HUES48 (cell line): ENCODE measurements at regions not wholly inside any gene's neighbourhood (a gene's known extent, or its start where the extent isn't known, plus 50 kb on each side); places are given as distances from the start of the nearest gene placed in this dataset.

Experiments
- H3K27ac ChIP-seq: one replicate; pipeline ENCODE4 v1.7.0; 2013; ENCODE audit warnings: low read depth, low read length, inconsistent platforms
- H3K27me3 ChIP-seq: 2 replicates; pipeline ENCODE4 v1.6.1; 2013; ENCODE audit warnings: mild to moderate bottlenecking, low read length; ENCODE audit not compliant: control insufficient read depth, insufficient read depth
- H3K36me3 ChIP-seq: 2 replicates; pipeline ENCODE4 v1.6.1; 2013; ENCODE audit warnings: low read length; ENCODE audit not compliant: control insufficient read depth, insufficient read depth
- H3K4me1 ChIP-seq: 2 replicates; pipeline ENCODE4 v1.6.1; 2013; ENCODE audit warnings: mild to moderate bottlenecking, low read length; ENCODE audit not compliant: control insufficient read depth, insufficient read depth
- H3K4me3 ChIP-seq: 2 replicates; pipeline ENCODE4 v1.5.1; 2013; ENCODE audit warnings: mild to moderate bottlenecking, low read depth, low read length
- H3K9ac ChIP-seq: 2 replicates; pipeline ENCODE4 v1.6.1; 2013; ENCODE audit warnings: mild to moderate bottlenecking, low read depth, low read length, moderate library complexity
- H3K9me3 ChIP-seq: 2 replicates; pipeline ENCODE4 v1.6.1; 2013; ENCODE audit warnings: low read length; ENCODE audit not compliant: control insufficient read depth, insufficient read depth

DNA sequence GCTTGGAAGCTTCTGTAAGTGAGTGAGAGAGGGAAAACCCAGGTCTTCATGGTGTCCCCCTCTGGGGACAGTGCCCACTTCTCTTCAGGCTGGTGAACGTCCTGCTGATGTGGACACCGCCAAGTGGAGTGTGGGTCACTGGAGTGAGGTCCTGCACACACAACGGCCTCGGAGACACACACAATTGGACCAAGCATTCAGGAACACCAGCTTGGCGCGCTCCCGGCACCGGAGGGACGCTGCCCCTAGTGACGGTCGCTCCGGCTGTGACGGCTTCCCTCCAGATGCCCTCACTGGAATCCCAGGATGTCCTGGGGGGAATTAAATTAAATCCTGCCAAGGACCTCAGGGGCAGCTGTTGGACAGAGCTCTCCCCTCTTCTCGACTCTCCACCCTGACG is 123.1 kb downstream of the ZNF664 start:
- Histone ChIP-seq H3K27me3 (no peaks in the 10 kb centered on the region), H3K4me1 (no peaks in the 10 kb centered on the region), H3K36me3 (no peaks in the 10 kb centered on the region), H3K9me3 (0 out of 2 replicates have a peak, but pooled peaks cover 6% of the 10 kb centered on the region), H3K9ac (no peak overlapping the region), H3K4me3 (no peak overlapping the region), H3K27ac (no peak overlapping the region)

DNA sequence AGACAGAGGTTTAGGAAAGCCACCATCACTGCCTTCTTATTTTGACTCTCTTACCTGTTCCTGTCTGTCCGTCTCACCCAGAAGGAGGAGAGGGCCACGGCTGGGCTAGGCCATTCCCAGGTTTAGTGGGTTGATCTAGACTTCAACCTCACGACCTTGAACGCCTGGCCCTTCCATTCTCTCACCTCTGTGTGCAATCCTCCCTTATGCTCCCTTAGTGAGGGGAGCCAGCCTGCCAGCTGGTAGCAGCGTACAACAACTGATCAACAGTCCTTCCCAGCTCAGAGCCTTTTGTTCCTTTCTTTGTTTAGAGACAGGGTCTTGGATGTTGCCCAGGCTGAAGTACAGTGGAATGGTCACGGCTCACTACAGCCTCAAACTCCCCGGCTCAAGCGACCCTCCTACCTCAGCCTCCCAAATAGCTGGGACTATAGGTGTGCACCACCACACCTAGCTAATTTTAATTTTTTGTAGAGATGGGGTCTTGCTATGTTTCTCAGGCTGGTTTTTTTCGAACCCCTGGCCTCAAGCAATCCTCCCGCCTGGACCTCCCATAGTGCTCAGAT is 123.9 kb downstream of the ZNF664 start:
- Histone ChIP-seq H3K4me1 (no peaks in the 10 kb centered on the region), H3K27ac (no peak overlapping the region), H3K9ac (no peak overlapping the region), H3K36me3 (no peaks in the 10 kb centered on the region), H3K27me3 (no peaks in the 10 kb centered on the region), H3K4me3 (no peak overlapping the region), H3K9me3 (0 out of 2 replicates have a peak, but pooled peaks cover 6% of the 10 kb centered on the region)

DNA sequence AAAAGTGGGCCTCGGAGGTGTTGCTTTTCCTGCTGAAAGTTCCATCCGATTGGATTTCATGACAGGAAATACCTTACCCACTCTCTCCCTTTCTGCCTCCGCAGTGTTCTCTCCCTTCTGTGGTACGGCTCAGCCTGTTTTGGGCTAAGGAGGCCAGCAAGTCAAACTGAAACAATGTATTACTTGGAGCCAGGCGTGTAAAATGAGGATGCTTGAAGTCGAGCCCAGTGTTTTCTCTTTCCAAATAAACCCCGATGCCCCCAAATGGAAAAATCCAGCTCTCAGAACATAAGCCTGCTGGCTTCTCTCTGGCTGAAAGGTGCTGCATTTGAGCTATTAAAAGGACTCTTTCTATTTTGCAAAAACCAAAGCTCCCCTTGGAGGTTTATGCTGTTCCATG is 124.7 kb downstream of the ZNF664 start:
- no peak overlapping the region for H3K4me3 ChIP-seq
- H3K27me3 ChIP-seq: no peaks in the 10 kb centered on the region
- no peaks in the 10 kb centered on the region for H3K36me3 ChIP-seq
- no peaks in the 10 kb centered on the region for H3K4me1 ChIP-seq
- H3K9me3 ChIP-seq: peaks cover 5% of the 10 kb centered on the region; the same call in 1 of the 2 replicates
- no peak overlapping the region for H3K27ac ChIP-seq
- H3K9ac ChIP-seq: no peak overlapping the region

DNA sequence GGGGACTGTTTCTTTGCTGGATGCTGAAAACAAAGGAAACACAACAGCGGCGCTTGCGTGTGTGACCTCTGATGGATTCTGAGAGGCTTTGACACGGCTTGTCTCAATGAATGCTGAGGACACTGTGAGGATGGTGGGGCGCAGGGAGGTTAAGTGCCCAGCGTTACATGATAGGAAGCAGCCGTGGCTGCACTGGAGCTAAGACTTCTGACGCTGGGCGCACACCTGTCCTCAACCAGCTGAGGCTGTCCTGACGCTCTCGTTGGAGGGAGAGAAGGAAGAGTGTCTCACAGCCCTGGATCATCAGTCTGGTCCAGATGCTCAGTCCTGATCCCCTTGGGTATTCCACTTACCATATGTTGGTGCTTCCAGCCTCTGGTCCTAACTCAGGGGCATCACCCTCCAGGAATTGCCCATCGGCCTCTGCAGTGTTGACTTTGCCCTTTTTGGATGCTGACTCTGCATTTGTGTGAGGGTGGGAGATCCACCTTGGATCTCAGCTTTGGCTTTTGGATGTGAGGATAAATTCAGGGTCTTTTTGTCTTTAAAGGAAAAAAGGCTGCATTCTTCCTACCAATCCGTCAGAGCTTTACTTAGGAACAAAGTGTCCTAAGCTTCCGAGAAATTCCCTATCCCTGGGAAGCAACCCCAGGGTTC is 125.2 kb downstream of the ZNF664 start:
- no peaks in the 10 kb centered on the region for H3K4me1 ChIP-seq
- peaks cover 5% of the 10 kb centered on the region; the same call in 1 of the 2 replicates for H3K9me3 ChIP-seq
- H3K27ac ChIP-seq: no peak overlapping the region
- no peaks in the 10 kb centered on the region for H3K27me3 ChIP-seq
- no peak overlapping the region for H3K4me3 ChIP-seq
- H3K9ac ChIP-seq: no peak overlapping the region
- no peaks in the 10 kb centered on the region for H3K36me3 ChIP-seq

DNA sequence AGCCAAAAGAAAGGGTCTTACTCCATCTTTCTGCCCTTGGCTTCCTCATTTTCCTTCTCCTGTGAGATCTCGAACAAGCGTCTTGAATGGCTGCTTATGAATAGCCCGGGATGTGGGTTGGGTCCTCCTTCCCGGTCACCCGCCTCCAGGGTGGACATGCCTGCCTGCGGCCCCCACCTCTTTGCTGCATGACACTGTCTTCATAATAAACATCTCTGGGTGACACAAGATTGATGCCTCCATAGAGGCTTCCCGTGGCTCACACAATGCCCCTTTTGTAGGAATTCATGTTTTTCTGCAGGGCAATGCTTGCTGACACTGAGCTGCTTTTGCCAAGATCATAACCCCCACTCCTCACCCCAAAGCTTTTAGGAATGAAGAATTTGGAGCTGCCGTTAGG is 125.9 kb downstream of the ZNF664 start:
- Histone ChIP-seq H3K27me3 (no peaks in the 10 kb centered on the region), H3K4me3 (no peak overlapping the region), H3K9ac (no peak overlapping the region), H3K27ac (no peak overlapping the region), H3K36me3 (no peaks in the 10 kb centered on the region), H3K4me1 (no peaks in the 10 kb centered on the region), H3K9me3 (peaks cover 5% of the 10 kb centered on the region; the same call in 1 of the 2 replicates)

DNA sequence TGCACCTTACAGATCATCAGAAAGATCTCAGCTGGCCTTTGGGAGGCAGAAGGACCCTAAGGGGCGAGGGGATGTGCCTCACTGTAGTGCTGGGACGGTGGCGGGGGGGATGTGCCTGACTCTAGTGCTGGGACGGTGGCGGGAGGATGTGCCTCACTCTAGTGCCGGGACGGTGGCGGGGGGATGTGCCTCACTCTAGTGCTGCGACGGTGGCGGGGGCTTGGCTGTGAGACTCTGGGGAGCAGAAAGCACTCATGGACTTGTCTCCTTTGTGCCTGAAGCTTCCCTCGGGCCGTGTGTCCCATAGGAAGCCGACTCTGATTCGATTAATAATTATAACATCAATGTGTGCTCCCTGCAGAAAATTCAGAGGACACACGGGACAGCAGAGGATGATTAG is 126.6 kb downstream of the ZNF664 start:
- Histone ChIP-seq H3K4me3 (no peak overlapping the region), H3K27me3 (no peaks in the 10 kb centered on the region), H3K36me3 (no peaks in the 10 kb centered on the region), H3K9me3 (peaks cover 5% of the 10 kb centered on the region; the same call in 1 of the 2 replicates), H3K4me1 (no peaks in the 10 kb centered on the region), H3K9ac (no peak overlapping the region), H3K27ac (no peak overlapping the region)

DNA sequence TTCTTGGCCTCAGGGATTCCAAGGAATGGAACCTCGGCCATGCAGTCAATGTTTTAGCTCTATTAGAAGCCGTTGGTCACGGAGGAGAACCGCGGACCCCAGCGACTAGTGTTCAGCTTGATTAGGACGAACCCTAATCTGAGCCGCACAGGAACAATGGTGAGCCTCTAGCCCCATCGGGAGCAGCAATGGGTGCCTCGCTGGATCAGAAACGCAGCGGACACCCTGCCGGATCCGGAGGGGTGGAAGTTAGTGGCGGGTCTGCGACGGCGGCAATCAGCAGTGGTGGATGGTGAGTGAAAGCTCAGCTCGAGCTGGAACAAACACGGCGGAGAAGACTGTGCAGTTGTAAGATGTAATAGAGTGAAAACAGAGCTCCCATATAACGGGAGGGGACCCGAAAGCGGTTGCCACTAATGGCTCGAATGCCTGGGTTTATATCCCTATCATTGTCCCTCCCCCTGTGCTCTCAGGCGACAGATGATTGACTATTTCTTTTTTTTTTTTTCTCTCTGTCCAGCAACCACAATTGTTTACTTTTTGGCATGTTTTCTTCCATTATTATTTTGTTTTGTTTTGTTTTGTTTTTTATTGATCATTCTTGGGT is 127.7 kb downstream of the ZNF664 start:
- no peak overlapping the region for H3K27ac ChIP-seq
- no peaks in the 10 kb centered on the region for H3K4me1 ChIP-seq
- H3K36me3 ChIP-seq: no peaks in the 10 kb centered on the region
- peaks cover 10% of the 10 kb centered on the region for H3K9me3 ChIP-seq
- no peak overlapping the region for H3K9ac ChIP-seq
- H3K27me3 ChIP-seq: no peaks in the 10 kb centered on the region
- no peak overlapping the region for H3K4me3 ChIP-seq

DNA sequence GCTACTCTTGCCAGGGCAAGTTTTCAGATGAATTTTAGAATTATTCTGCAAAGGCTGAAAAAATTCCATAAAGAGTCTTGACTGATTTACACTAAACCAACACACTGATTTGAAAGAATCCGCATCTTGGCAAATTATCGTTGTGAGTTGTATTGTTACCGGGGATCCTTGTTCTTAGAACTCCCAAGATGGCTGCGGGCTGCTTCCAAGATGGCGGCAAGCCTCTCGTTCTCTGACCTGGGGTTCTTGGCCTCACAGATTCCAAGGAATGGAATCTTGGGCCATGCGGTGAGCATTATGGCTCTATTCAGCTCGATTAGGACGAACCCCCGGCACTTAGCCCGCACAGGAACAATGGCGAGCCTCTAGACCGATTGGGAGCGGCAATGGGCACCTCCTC is 132.5 kb downstream of the ZNF664 start:
- H3K9me3 ChIP-seq: peaks cover 16% of the 10 kb centered on the region
- H3K9ac ChIP-seq: no peak overlapping the region
- H3K4me1 ChIP-seq: peaks cover 8% of the 10 kb centered on the region
- H3K36me3 ChIP-seq: no peaks in the 10 kb centered on the region
- no peak overlapping the region for H3K4me3 ChIP-seq
- H3K27me3 ChIP-seq: no peaks in the 10 kb centered on the region
- no peak overlapping the region for H3K27ac ChIP-seq

DNA sequence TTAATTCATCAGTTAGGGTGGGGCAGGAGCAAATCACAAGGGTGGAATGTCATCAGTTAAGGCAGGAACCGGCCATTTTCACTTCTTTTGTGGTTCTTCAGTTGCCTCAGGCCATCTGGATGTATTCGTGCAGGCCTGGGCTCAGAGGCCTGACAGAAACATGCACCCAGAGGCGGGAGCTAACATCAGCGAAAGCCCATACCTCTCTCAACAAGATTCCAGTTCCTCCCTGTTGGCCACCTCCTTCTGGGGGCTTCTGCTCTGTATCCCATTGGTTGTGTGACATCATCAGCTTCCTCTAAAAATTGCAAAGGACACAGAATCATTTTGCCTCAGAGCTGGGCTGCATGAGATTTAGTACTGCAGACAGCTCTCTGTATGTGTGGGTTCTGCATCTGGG is 134.3 kb downstream of the ZNF664 start:
- Histone ChIP-seq H3K36me3 (no peaks in the 10 kb centered on the region), H3K4me1 (peaks cover 15% of the 10 kb centered on the region), H3K9me3 (peaks cover 16% of the 10 kb centered on the region)

DNA sequence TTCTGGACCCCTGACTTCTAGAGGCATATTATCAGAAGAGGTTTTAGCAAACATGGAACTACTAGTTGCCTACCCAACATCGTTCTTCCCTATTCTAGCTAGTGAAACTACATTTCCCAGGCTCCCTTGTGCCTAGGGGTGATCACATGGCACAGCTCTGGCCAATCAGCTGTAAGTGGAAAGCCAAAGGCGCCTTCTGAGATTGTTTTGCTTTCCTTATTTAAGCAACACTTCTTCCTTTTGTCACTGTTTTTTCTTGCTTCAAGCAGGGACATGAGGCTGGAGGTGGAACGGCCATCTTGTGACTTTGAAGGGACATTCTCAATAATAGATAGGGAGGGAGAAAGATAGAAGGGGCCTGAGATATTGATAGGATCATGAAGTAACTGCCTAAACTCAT is 136.7 kb downstream of the ZNF664 start:
- H3K27ac ChIP-seq: no peak overlapping the region

More for the DNA sequence above, 134.3 kb downstream of the ZNF664 start:
- H3K27ac ChIP-seq: no peak overlapping the region
- H3K27me3 ChIP-seq: no peaks in the 10 kb centered on the region
- H3K9ac ChIP-seq: no peak overlapping the region
- H3K4me3 ChIP-seq: no peak overlapping the region

DNA sequence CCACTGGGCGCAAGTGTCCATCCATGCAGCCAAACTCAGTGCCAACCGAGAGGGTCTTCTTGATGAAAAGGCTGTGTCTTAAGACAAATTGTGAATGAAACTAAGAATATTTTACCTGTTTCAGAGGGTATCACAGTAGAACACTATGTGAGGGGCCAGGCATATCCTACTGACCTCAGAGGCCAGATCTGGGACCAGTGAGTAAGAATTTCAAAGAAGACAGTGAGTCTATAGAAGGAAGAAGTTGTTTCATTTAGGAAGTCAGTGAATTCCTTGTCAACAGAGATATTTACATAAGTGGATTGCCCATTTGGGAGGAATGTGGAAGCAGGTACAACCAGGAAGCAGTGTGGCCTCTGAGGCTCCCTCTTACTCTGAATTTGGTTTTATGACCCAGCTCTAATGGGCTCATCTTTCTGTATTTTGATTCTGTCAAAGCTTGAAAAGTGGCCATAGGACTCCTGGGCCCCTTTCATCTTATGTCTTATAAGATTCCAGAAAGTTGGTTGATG is 137.4 kb downstream of the ZNF664 start:
- Histone ChIP-seq H3K4me3 (no peak overlapping the region), H3K36me3 (no peaks in the 10 kb centered on the region), H3K9me3 (peaks cover 8% of the 10 kb centered on the region), H3K4me1 (peaks cover 15% of the 10 kb centered on the region), H3K27ac (no peak overlapping the region), H3K9ac (no peak overlapping the region), H3K27me3 (no peaks in the 10 kb centered on the region)

More for the DNA sequence above, 136.7 kb downstream of the ZNF664 start:
- no peaks in the 10 kb centered on the region for H3K36me3 ChIP-seq
- H3K4me1 ChIP-seq: peaks cover 15% of the 10 kb centered on the region
- no peak overlapping the region for H3K9ac ChIP-seq
- H3K9me3 ChIP-seq: peaks cover 10% of the 10 kb centered on the region
- no peak overlapping the region for H3K4me3 ChIP-seq
- H3K27me3 ChIP-seq: no peaks in the 10 kb centered on the region
